PC-9 (cell line): ENCODE measurements at regions not wholly inside any gene's neighbourhood (a gene's known extent, or its start where the extent isn't known, plus 50 kb on each side); places are given as distances from the start of the nearest gene placed in this dataset.

ENCODE experiments used
- EZH2 ChIP-seq: fragments of 200-600 bp; sonication (generic); IDR thresholded peaks from 2 replicates; pipeline ENCODE4 v1.8.0; 2017; ENCODE audit warnings: antibody characterized with exemption, low read depth
- TF ChIP-seq, protein P1 (sequence below): fragments of 200-600 bp; sonication (generic); conservative IDR thresholded peaks from 2 replicates; pipeline ENCODE4 v1.6.1; 2017; ENCODE audit warnings: mixed run types, antibody characterized with exemption, mild to moderate bottlenecking, moderate library complexity

DNA sequence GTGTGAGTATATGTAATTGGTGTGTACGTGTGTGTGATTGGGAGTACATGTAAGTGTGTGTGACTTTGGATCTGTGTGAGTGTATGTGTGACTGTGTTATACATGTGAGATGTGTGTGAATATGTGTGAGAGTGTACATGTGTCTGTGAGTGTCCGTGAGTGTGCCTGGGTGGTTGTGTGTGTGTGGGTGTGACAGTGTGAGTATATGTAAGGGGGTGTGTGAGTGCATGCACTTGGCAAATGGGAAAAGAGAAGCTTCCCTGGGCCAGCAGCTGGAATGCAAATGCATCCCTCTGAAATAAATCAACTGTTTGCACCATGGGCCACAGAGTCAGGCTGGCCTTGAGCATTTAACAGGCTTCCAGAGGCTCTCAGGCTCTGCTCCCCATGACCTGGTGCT is 63.6 kb downstream of the MINAR1 start:
- TF ChIP-seq, protein P1, sequence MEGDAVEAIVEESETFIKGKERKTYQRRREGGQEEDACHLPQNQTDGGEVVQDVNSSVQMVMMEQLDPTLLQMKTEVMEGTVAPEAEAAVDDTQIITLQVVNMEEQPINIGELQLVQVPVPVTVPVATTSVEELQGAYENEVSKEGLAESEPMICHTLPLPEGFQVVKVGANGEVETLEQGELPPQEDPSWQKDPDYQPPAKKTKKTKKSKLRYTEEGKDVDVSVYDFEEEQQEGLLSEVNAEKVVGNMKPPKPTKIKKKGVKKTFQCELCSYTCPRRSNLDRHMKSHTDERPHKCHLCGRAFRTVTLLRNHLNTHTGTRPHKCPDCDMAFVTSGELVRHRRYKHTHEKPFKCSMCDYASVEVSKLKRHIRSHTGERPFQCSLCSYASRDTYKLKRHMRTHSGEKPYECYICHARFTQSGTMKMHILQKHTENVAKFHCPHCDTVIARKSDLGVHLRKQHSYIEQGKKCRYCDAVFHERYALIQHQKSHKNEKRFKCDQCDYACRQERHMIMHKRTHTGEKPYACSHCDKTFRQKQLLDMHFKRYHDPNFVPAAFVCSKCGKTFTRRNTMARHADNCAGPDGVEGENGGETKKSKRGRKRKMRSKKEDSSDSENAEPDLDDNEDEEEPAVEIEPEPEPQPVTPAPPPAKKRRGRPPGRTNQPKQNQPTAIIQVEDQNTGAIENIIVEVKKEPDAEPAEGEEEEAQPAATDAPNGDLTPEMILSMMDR = no peak
- no peak for TF ChIP-seq EZH2
